NT2/D1 (cell line): ENCODE measurements at regions not wholly inside any gene's neighbourhood (a gene's known extent, or its start where the extent isn't known, plus 50 kb on each side); places are given as distances from the start of the nearest gene placed in this dataset.

Experiments
- DNase-seq: peaks from one replicate; pipeline ENCODE4 v3.0.0-alpha.2; 2011; ENCODE audit warnings: low read depth, low spot score
- H3K27me3 ChIP-seq: 2 replicates; pipeline ENCODE4 v1.6.0; 2011; ENCODE audit warnings: mild to moderate bottlenecking; ENCODE audit not compliant: insufficient read length, insufficient read depth
- H3K36me3 ChIP-seq: 2 replicates; pipeline ENCODE4 v1.6.1; 2011; ENCODE audit warnings: mild to moderate bottlenecking, low read length, mixed read lengths; ENCODE audit not compliant: insufficient read depth, insufficient read length
- H3K4me1 ChIP-seq: 2 replicates; pipeline ENCODE4 v1.5.1; 2011; ENCODE audit not compliant: insufficient read depth, insufficient read length
- H3K4me3 ChIP-seq: 2 replicates; pipeline ENCODE4 v1.5.1; 2011; ENCODE audit warnings: low read depth; ENCODE audit not compliant: insufficient read length
- H3K9ac ChIP-seq: 2 replicates; pipeline ENCODE4 v1.6.0; 2011; ENCODE audit warnings: low read depth; ENCODE audit not compliant: insufficient read length
- H3K9me3 ChIP-seq: 2 replicates; pipeline ENCODE4 v1.5.1; 2011; ENCODE audit warnings: mild to moderate bottlenecking, low read length; ENCODE audit not compliant: insufficient read depth
- SUZ12 ChIP-seq: IDR thresholded peaks from 2 replicates; pipeline ENCODE4 v1.6.1; 2011; ENCODE audit not compliant: insufficient read length, insufficient read depth; ENCODE audit errors: extremely low read depth
- YY1 ChIP-seq: IDR thresholded peaks from 2 replicates; pipeline ENCODE4 v1.6.1; 2011; ENCODE audit not compliant: insufficient read length, insufficient read depth
- ZNF274 ChIP-seq: IDR thresholded peaks from 2 replicates; pipeline ENCODE4 v1.6.1; 2011; ENCODE audit warnings: mild to moderate bottlenecking, low read depth, low read length

GRCh38 chr15:26166429-26166828, 303.3 kb upstream of the ATP10A start:
- Histone ChIP-seq H3K9ac (no peak overlapping the region), H3K4me3 (no peak overlapping the region), H3K9me3 (no peaks in the 10 kb centered on the region), H3K27me3 (no peaks in the 10 kb centered on the region), H3K4me1 (no peaks in the 10 kb centered on the region), H3K36me3 (no peaks in the 10 kb centered on the region)
- TF ChIP-seq ZNF274 = no peak
- TF ChIP-seq SUZ12 = no peak
- no peak for TF ChIP-seq YY1
- no peak for DNase-seq

DNA sequence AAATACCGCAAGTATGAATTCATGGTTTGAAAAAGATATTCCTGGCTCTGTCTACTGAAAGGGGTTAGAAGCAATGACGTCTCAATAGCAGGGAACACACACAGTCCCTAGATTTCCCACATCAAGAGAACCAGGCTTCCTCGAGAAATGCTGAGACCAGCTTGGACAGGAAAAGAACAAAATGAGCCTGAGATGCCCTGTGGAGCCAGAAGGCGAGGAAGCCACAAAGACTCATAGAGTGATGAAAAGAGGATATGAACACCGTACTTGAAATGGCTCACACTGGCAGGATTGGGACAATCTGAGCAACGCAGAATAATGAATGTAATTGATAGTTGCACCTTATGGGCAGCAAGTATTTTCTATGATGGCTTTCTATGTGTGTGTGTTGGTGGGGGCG, 302.4 kb upstream of the ATP10A start:
- H3K36me3 ChIP-seq = no peaks in the 10 kb centered on the region
- TF ChIP-seq ZNF274 = no peak
- TF ChIP-seq YY1 = no peak
- TF ChIP-seq SUZ12 = no peak
- H3K27me3 ChIP-seq = no peaks in the 10 kb centered on the region
- no peak overlapping the region for H3K4me3 ChIP-seq
- H3K4me1 ChIP-seq = no peaks in the 10 kb centered on the region
- H3K9me3 ChIP-seq = no peaks in the 10 kb centered on the region
- DNase-seq = no peak
- H3K9ac ChIP-seq = no peak overlapping the region

GRCh38 chr15:26160343-26160742, 297.2 kb upstream of the ATP10A start:
- Histone ChIP-seq H3K27me3 (no peaks in the 10 kb centered on the region), H3K4me3 (no peak overlapping the region), H3K36me3 (no peaks in the 10 kb centered on the region), H3K9ac (no peak overlapping the region), H3K4me1 (no peaks in the 10 kb centered on the region), H3K9me3 (no peaks in the 10 kb centered on the region)
- DNase-seq = no peak
- TF ChIP-seq ZNF274 (no peak), YY1 (no peak), SUZ12 (no peak)

DNA sequence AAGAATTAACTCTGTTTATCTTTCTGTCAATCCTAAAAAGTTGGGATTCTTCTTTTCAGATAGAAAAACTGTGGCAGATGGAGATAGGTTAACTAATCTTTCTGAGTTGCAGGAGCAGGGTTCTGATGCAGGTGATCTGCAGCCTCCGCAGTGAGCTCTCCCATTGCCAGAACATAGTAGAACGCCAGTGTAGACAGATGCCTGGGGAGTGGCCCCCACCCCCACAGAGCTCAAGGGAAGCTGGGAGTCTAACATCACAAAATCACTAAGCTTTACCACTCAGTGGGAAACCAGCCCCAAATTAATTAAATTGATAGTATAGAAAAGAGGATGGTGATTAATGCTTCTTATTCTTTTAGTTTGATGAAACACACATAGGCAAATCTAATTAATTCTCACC, 295.0 kb upstream of the ATP10A start:
- DNase-seq = no peak
- Histone ChIP-seq H3K36me3 (no peaks in the 10 kb centered on the region), H3K9me3 (no peaks in the 10 kb centered on the region), H3K27me3 (no peaks in the 10 kb centered on the region), H3K4me3 (no peak overlapping the region), H3K9ac (no peak overlapping the region), H3K4me1 (no peaks in the 10 kb centered on the region)
- no peak for TF ChIP-seq YY1
- no peak for TF ChIP-seq ZNF274
- no peak for TF ChIP-seq SUZ12

DNA sequence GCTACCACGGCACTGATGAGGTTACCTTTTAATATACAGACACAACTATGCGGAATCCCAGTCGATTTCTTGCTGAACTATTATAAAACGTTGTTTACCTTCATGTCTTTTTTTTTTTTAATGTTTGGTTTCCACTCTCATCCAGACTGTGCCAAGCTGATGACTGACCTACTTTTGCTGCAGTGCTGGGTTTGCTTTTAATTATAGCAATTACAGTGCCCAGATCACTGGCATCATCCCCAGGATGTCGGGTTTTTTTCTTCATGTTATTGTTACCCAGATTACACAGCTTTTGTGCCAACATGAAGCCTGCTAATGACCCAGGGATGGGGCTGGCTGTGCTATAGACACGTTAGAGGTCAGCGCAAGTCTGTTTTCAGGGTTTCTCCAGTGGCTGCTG, 294.0 kb upstream of the ATP10A start:
- TF ChIP-seq ZNF274 = no peak
- TF ChIP-seq SUZ12 = no peak
- no peak for TF ChIP-seq YY1
- no peaks in the 10 kb centered on the region for H3K9me3 ChIP-seq
- no peak overlapping the region for H3K9ac ChIP-seq
- H3K4me1 ChIP-seq = no peaks in the 10 kb centered on the region
- no peaks in the 10 kb centered on the region for H3K27me3 ChIP-seq
- no peak overlapping the region for H3K4me3 ChIP-seq
- DNase-seq = no peak
- H3K36me3 ChIP-seq = no peaks in the 10 kb centered on the region

DNA sequence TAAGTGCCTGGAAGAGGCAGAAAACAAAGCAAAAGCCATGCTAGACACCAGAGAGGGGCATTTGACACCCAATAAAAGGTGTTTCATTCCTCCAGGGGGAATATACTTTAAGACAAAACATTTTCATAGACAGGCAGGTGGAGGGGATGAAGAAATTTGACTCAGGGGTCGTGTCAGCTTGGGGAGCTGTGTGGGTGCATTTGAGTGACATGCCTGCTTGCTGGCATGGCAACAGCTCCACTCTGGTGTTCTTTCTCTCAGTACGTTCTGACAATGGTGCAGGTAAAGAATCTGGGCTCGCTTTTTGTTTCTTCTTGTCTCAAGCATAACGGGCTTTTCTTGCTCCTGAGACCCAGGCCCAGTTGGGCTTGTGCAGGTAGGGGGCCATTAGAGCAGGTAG, 292.9 kb upstream of the ATP10A start:
- H3K9me3 ChIP-seq = no peaks in the 10 kb centered on the region
- no peaks in the 10 kb centered on the region for H3K36me3 ChIP-seq
- TF ChIP-seq SUZ12 (no peak), ZNF274 (no peak), YY1 (no peak)

DNA sequence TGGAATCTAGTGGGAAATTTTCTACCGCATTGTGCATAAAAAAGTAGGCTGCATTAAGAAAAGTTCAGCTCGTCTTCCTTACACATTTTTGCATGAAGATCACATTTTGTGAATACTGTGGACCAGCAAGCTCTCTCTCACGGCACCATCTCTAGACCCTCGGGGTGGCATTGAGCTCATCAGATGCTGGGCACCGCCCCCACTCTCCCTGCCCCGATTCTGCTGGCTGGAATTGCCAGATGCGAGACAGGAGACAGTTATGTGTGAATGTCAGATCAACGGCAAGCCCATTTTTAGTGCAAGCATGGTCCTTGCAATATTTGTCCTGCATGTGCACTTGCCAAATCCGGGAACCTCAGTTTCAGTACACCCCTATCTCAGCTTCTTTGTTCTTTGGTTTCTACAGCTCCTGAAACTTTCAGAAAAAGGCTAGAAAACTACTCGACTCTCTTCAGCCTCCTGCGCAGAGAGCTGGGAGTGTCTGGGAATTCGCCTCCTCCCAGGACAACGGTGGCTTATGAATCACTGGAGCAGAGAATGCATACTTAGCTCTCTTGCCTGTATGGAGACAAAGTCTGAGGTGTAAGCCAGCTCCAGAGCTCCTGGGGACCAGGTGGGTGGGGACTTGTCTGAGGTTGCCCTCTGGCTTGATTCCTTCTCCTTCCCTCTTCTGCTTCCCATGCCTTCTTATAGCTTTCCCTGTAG, 285.2 kb upstream of the ATP10A start:
- no peak for DNase-seq
- TF ChIP-seq ZNF274 (no peak), YY1 (no peak), SUZ12 (no peak)
- no peaks in the 10 kb centered on the region for H3K9me3 ChIP-seq
- H3K4me1 ChIP-seq = no peaks in the 10 kb centered on the region
- H3K9ac ChIP-seq = no peak overlapping the region
- no peak overlapping the region for H3K4me3 ChIP-seq
- no peaks in the 10 kb centered on the region for H3K27me3 ChIP-seq
- no peaks in the 10 kb centered on the region for H3K36me3 ChIP-seq

More for the DNA sequence above, 292.9 kb upstream of the ATP10A start:
- no peaks in the 10 kb centered on the region for H3K27me3 ChIP-seq
- no peak overlapping the region for H3K4me3 ChIP-seq
- H3K4me1 ChIP-seq = no peaks in the 10 kb centered on the region
- no peak for DNase-seq
- H3K9ac ChIP-seq = no peak overlapping the region

DNA sequence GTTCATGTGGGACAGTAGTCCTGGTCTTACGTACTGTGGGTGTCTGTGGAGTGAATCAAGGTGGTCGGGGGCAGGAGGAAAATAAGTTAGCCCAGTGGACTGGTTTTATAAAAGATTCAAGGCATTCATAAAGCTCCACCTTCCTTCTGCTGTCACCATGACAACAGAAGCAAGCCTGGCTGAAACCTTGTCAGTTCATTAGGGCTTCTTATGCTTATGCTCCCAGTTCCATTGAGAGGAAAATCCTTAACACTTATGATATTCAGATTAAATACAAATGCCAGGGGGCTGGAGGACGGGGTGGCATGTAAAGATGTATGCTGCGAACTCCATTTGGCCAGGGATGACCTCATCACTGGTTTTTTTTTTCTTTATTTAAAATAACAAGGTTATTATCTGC, 283.1 kb upstream of the ATP10A start:
- Histone ChIP-seq H3K9ac (no peak overlapping the region), H3K4me1 (no peaks in the 10 kb centered on the region), H3K9me3 (no peaks in the 10 kb centered on the region), H3K27me3 (no peaks in the 10 kb centered on the region), H3K4me3 (no peak overlapping the region), H3K36me3 (no peaks in the 10 kb centered on the region)
- no peak for DNase-seq
- TF ChIP-seq YY1 = no peak
- no peak for TF ChIP-seq SUZ12
- no peak for TF ChIP-seq ZNF274
